22Rv1 (cell line): ENCODE measurements at regions not wholly inside any gene's neighbourhood (a gene's known extent, or its start where the extent isn't known, plus 50 kb on each side); places are given as distances from the start of the nearest gene placed in this dataset.

Experiments
- ZFX ChIP-seq: fragments of 450-650 bp; IDR thresholded peaks from 2 replicates; pipeline ENCODE4 v1.6.1; 2017; ENCODE audit warnings: antibody characterized with exemption, borderline replicate concordance
- TF ChIP-seq, protein P1 (sequence below): fragments of 450-650 bp; IDR thresholded peaks from 2 replicates; pipeline ENCODE4 v1.5.1; 2017; ENCODE audit warnings: mild to moderate bottlenecking

- TF ChIP-seq, protein P1, sequence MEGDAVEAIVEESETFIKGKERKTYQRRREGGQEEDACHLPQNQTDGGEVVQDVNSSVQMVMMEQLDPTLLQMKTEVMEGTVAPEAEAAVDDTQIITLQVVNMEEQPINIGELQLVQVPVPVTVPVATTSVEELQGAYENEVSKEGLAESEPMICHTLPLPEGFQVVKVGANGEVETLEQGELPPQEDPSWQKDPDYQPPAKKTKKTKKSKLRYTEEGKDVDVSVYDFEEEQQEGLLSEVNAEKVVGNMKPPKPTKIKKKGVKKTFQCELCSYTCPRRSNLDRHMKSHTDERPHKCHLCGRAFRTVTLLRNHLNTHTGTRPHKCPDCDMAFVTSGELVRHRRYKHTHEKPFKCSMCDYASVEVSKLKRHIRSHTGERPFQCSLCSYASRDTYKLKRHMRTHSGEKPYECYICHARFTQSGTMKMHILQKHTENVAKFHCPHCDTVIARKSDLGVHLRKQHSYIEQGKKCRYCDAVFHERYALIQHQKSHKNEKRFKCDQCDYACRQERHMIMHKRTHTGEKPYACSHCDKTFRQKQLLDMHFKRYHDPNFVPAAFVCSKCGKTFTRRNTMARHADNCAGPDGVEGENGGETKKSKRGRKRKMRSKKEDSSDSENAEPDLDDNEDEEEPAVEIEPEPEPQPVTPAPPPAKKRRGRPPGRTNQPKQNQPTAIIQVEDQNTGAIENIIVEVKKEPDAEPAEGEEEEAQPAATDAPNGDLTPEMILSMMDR: no peak
- no peak for TF ChIP-seq ZFX
Measured at GRCh38 chr5:97980291-97980690, 793.2 kb upstream of the RGMB start.
